GM12891 (cell line): ENCODE measurements at regions not wholly inside any gene's neighbourhood (a gene's known extent, or its start where the extent isn't known, plus 50 kb on each side); places are given as distances from the start of the nearest gene placed in this dataset.

Experiments used
- POLR2A ChIP-seq: IDR thresholded peaks from 2 replicates; pipeline ENCODE4 v1.6.1; 2011; ENCODE audit warnings: low read depth, low read length, control low read depth
- POLR2AphosphoS5 ChIP-seq: IDR thresholded peaks from 2 replicates; pipeline ENCODE4 v1.6.1; 2011; ENCODE audit warnings: low read depth, low read length, control low read depth
- SPI1 ChIP-seq: IDR thresholded peaks from 2 replicates; pipeline ENCODE4 v1.6.1; 2011; ENCODE audit warnings: low read depth, low read length, control low read depth
- TAF1 ChIP-seq: IDR thresholded peaks from 2 replicates; pipeline ENCODE4 v1.6.1; 2011; ENCODE audit warnings: low read depth, low read length, control low read depth

- TF ChIP-seq POLR2A, result no peak
- no peak for TF ChIP-seq TAF1
- no peak for TF ChIP-seq POLR2AphosphoS5
- TF ChIP-seq SPI1, result no peak
These were observed 821.3 kb downstream of the TRIML1 start for GRCh38 chr4:188960411-188961093.
